OCI-M2 (cell line): ENCODE measurements at regions not wholly inside any gene's neighbourhood (a gene's known extent, or its start where the extent isn't known, plus 50 kb on each side); places are given as distances from the start of the nearest gene placed in this dataset.

Experiments
- DNase-seq: peaks from one replicate; lab custom pipeline; 2025; ENCODE audit not compliant: unreplicated experiment; lab: John Stamatoyannopoulos, UW

GRCh38 chr2:43039376-43040080 lies 186.9 kb downstream of the ZFP36L2 start:
- no peak for DNase-seq

DNA sequence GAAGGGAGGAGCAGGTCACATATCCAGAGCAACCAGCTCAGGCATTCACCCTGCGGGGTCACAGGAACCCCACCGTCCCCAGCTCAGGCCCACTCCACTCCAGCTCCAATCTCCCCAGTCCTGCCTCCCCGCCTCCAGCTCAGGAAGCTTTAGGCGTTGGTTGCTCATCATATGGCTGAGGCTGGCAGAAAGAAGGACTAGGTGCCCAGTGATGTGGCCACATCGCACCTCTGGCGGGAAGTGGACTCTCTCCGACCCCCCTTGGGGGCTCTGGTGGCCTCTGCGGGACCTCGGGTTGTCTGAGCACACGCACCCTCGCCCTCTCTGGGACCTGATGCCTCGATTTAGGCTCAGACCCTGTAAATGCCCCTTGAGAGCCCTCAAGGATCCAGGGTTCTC lies 187.7 kb downstream of the ZFP36L2 start:
- DNase-seq, result no peak

DNA sequence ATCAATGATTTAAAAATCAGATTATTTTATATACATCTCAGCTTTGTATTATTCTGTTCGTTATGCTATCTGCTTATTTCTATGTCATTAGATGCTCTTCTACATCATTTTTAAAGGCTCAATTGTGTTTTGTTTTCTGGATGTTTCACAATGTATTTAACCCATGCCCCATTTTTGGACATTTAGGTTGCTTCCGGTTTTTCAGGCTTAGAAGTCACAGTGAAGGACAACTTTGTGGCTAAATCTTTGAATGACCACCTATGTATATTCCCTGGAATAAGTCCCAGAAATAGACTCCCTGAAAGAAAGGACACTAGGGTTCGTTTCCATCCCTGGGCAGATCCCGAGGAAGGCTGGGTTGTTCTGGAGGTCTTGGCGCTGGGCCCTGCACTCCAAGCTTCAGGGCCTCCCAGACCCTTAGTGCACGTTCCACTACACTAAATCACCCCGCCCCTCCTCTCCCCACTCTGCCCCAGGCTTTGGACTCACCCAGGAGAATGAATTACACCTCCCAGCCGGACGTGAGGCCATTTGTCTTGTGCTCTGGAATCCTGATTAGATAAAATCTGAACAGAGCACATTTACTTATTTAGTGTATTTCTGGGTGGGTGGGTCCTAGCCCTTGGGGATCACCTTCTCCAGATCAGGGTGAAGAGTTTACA lies 188.2 kb downstream of the ZFP36L2 start:
- DNase-seq, result no peak

GRCh38 chr2:43035922-43036321 lies 190.5 kb downstream of the ZFP36L2 start:
- no peak for DNase-seq

DNA sequence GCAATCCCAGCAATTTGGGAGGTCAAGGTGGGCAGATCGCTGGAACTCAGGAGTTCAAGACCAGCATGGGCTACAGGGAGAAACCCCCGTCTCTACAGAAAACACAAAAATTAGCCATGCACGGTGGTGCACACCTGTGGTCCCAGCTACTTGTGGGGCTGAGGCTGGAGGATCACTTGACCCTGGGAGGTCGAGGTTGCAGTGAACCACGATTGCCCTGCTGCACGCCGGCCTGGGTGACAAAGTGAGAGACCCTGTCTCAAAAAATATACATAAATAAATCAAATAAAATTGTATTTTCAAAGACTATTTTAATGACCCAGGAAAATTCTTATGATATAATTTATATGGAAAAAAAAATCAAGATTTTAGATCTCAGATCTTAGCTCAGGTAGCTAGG lies 191.5 kb downstream of the ZFP36L2 start:
- no peak for DNase-seq

GRCh38 chr2:43034242-43034619 lies 192.2 kb downstream of the ZFP36L2 start:
- DNase-seq, result no peak

DNA sequence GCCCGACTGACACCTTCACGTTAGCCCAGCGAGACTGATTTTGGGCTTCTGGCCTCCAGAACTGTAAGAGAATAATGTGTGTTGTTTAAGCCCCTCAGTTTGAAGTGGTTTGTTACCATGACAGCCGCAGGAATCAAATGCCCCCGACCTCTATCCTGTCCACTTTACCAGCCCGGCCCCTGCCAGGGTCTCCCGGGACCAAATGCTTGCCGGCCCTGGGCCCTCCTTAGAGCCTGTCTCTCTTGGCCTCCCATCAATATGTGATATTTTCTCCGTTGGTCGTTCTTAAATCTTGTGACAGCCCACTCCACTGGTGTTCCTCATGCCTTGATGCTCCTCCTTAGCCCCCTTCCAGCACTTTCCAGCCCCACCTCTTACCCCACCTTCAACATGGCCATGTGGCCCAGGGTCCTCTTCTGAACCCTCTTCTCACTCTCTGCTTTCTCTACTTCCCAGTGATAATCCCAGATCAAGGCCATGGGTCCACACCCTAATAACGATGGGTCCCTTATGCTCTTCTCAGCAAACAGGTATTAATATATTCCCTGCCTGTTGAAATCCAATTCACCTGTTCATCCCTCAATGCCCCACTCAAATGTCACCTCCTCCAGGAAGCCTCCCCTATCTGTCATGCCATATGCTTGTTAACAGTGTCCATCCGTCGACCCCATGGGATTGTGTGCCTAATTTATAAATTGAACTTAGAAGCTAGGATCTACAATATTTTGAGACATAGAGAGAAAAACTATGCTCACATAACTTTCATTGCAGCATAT lies 192.8 kb downstream of the ZFP36L2 start:
- DNase-seq, result no peak

GRCh38 chr2:43033016-43033270 lies 193.5 kb downstream of the ZFP36L2 start:
- DNase-seq, result no peak

GRCh38 chr2:43032213-43033015 lies 194.0 kb downstream of the ZFP36L2 start:
- DNase-seq, result no peak

- no peak for DNase-seq
These were observed 194.8 kb downstream of the ZFP36L2 start for GRCh38 chr2:43031471-43032212.

DNA sequence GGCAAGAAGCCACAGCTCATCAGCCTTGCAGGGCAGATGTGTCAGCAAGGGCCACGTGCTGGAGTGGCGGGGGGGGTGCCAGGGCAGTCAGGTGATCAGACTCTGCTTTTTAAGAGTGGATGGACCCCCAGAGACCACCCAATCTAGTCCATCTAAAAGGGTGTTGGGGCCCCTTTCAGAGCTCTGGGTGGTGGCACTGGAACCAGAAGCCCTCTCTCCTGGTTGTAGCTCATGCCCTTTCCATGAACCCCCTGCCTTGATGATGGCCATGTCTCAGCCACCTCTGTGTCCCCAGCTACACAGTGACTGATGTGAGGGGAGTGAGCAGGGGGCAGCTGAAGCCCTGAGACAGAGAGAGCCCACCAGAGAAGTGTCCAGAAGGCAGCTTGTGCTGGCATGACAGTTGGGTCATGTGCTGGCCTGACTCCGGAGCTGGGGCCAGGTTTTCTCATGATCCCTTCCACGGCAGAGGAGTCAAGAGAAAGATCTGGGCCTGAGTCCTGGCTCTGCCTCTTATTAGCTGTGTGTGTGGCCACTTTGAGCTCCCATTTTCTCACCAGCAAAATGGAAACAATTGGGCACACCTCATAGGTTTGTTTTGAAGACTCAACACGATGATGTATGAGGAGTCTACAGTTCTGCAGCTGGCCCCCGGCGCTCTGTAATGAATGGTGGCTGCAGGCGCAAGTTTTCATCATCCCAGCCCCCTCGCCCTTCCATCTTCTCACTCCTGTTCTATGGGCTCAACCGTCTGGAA lies 195.7 kb downstream of the ZFP36L2 start:
- no peak for DNase-seq

GRCh38 chr2:43029186-43029585 lies 197.2 kb downstream of the ZFP36L2 start:
- no peak for DNase-seq

GRCh38 chr2:43028188-43028587 lies 198.2 kb downstream of the ZFP36L2 start:
- no peak for DNase-seq

GRCh38 chr2:43027097-43027873 lies 199.1 kb downstream of the ZFP36L2 start:
- no peak for DNase-seq

GRCh38 chr2:43026426-43027096 lies 199.8 kb downstream of the ZFP36L2 start:
- no peak for DNase-seq

- DNase-seq, result no peak
These were observed 200.6 kb downstream of the ZFP36L2 start for GRCh38 chr2:43025709-43026295.

GRCh38 chr2:43024515-43025011 lies 201.8 kb downstream of the ZFP36L2 start:
- no peak for DNase-seq

GRCh38 chr2:43023791-43024514 lies 202.5 kb downstream of the ZFP36L2 start:
- DNase-seq, result no peak
